GM12865 (cell line): ENCODE measurements at regions not wholly inside any gene's neighbourhood (a gene's known extent, or its start where the extent isn't known, plus 50 kb on each side); places are given as distances from the start of the nearest gene placed in this dataset.

Experiments used
- DNase-seq: peaks from one replicate; pipeline ENCODE4 v3.0.0; 2010; ENCODE audit warnings: low read depth
- H3K4me3 ChIP-seq: 2 replicates; pipeline ENCODE4 v1.5.1; 2011; ENCODE audit warnings: mild to moderate bottlenecking, low read depth, low read length, control low read depth
- CTCF ChIP-seq: IDR thresholded peaks from 2 replicates; pipeline ENCODE4 v1.5.1; 2011; ENCODE audit warnings: low read length, control low read depth, low read depth, inconsistent platforms; ENCODE audit not compliant: insufficient read depth; ENCODE audit errors: missing control alignments

DNA sequence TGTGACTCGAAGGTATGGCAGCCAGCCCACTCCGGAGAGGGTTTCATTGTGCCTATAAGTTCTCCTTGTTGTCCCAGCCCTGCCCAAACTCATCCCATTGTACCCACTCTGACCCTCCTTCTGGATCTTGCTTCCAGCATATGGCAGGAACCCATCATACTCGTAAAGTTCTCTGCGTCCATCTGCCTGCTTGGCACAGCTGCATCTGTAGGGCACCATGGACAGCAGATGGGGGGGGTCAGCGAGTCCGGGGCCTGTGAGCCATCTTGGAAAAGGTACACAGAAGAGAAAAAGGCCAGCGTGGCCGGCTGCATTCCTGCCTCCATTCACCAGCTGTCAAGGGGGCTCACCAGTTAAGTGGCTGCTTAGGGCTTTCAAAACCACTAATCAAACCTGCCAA is 94.9 kb upstream of the IGSF21 start:
- DNase-seq = no peak
- TF ChIP-seq CTCF = no peak

GRCh38 chr1:18013216-18013615 is 94.4 kb upstream of the IGSF21 start:
- no peak overlapping the region for H3K4me3 ChIP-seq
- no peak for DNase-seq
- TF ChIP-seq CTCF = no peak

More for the DNA sequence above, 94.9 kb upstream of the IGSF21 start:
- no peak overlapping the region for H3K4me3 ChIP-seq

- TF ChIP-seq CTCF = no peak
- no peak overlapping the region for H3K4me3 ChIP-seq
- no peak for DNase-seq
These were observed 91.9 kb upstream of the IGSF21 start for GRCh38 chr1:18015719-18016118.

- no peak overlapping the region for H3K4me3 ChIP-seq
- no peak for TF ChIP-seq CTCF
- DNase-seq = no peak
These were observed 89.2 kb upstream of the IGSF21 start for GRCh38 chr1:18018366-18018765.

- no peak for TF ChIP-seq CTCF
- DNase-seq = no peak
These were observed 87.4 kb upstream of the IGSF21 start for GRCh38 chr1:18020021-18020817.

DNA sequence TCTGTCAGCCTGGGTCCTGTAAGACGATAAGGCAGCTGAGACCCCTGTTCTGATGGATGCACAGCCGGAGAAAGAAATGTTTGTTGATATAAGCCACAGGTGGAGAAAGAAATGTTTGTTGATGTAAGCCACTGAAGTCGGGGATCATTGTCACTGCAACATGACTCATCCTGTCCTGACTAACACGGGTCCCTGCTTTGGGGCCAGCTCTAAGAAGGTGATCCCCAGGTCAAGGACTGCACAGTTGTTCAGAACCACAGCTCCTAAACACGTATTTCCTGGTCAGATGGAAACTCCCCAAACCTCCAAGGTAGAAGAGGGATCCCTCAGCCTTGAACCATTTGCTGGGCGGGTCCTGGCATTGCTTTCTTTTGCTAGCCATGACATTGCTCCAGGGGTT is 86.4 kb upstream of the IGSF21 start:
- H3K4me3 ChIP-seq = no peak overlapping the region
- DNase-seq = peak; percentile 13
- TF ChIP-seq CTCF = no peak

More at GRCh38 chr1:18020021-18020817, 87.4 kb upstream of the IGSF21 start:
- H3K4me3 ChIP-seq = no peak overlapping the region

DNA sequence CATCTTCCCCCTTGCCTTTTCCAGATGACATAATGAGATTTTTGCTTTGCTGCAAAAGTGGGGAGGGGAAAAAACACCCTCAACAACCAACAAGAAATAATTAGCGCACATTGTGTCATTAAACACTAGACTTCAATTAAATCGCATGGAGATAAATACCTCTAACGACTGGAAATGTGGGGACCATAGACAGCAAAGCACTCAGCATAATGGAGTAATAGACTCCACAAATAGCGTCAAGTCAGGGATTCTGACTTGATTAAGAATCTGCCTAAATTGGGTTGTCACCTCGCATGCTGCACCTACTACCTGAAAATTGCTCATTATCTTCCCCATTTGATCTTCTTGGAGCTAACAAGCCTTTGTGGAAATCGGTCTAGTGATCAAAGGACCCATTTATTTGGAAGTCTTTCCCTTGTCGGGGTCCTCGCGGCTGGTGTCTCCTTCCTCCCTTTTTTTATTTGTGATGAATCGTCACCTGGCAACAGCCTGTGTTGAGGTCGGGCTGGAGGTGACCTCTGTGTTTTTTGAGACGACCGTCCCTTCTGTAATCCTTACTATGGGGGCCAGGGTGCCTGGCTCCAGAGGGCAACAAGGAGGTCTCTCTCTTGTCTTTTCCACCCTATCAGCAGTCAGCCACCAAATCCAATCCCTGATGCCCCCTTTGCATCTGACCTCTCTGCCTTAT is 75.3 kb upstream of the IGSF21 start:
- no peak for DNase-seq
- H3K4me3 ChIP-seq = no peak overlapping the region

More for the DNA sequence above, 75.3 kb upstream of the IGSF21 start:
- no peak for TF ChIP-seq CTCF
